ENCODE measurements at regions not wholly inside any gene's neighbourhood (a gene's known extent, or its start where the extent isn't known, plus 50 kb on each side); places are given as distances from the start of the nearest gene placed in this dataset.
"Not testable (repeated sequence)": the region's sequence is repeated elsewhere in the genome, so short reads cannot be mapped to it uniquely, and the experiment has no call there.

DNA sequence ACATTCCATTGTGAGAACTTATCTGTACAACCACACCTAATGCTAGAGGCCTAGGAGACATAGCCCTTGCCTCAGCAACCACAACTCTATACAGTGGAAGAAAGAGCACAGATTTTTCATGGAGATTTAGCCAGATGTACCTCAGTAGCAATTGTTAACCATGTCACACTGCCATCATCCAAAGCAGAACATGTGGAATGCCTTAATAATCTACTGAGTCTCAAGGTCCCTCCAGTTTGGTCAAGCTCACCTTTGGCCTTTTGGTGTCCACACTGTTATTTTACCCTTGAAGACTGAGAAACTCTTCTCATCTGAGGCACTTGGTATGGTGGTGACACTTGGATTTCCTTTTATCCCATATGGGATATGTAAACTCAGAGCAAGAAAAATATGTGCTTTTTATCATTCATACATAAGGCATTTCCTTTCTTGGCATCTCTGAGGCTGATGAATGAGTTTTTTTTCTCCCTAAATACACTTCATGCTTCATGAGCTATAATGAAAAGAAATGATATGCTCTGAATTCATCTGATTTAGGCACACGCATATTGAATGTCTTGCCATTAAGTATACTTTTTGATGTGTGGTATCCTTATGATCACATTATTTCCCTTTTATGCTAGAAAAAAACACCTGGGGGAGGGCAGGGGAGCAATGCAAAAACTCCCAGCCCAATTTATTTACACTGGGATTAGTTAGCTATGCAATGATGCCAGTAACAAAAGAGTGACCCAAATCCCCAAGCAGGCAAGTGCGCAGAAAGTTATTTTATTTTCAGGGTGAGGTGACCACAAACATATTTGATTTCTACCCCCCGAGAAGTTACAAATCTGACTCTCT, 63.3 kb upstream of the ME3 start:
- Mint-ChIP-seq H3K27me3 (no peaks in the 10 kb centered on the region), H3K27ac (no peak overlapping the region), H3K4me1 (ENCODE audit: low read depth) (peaks cover 10% of the 10 kb centered on the region)

GRCh38 chr11:86732739-86733138, 60.3 kb upstream of the ME3 start:
- not testable (repeated sequence) for H3K4me3 Mint-ChIP-seq (ENCODE audit: low read depth); H3K9me3 Mint-ChIP-seq (ENCODE audit: low read depth); H3K27me3 Mint-ChIP-seq; DNase-seq (ENCODE audit: low spot score, unreplicated experiment); H3K27ac Mint-ChIP-seq; H3K4me1 Mint-ChIP-seq (ENCODE audit: low read depth); H3K36me3 Mint-ChIP-seq (ENCODE audit: insufficient read depth)

More for the DNA sequence above, 63.3 kb upstream of the ME3 start:
- H3K9me3 Mint-ChIP-seq (ENCODE audit: low read depth) = peaks cover 6% of the 10 kb centered on the region
- no peak for DNase-seq (ENCODE audit: low spot score, unreplicated experiment)
- H3K4me3 Mint-ChIP-seq (ENCODE audit: low read depth) = no peak overlapping the region
- H3K36me3 Mint-ChIP-seq (ENCODE audit: insufficient read depth) = peaks cover 1% of the 10 kb centered on the region
- TF ChIP-seq, protein P1, sequence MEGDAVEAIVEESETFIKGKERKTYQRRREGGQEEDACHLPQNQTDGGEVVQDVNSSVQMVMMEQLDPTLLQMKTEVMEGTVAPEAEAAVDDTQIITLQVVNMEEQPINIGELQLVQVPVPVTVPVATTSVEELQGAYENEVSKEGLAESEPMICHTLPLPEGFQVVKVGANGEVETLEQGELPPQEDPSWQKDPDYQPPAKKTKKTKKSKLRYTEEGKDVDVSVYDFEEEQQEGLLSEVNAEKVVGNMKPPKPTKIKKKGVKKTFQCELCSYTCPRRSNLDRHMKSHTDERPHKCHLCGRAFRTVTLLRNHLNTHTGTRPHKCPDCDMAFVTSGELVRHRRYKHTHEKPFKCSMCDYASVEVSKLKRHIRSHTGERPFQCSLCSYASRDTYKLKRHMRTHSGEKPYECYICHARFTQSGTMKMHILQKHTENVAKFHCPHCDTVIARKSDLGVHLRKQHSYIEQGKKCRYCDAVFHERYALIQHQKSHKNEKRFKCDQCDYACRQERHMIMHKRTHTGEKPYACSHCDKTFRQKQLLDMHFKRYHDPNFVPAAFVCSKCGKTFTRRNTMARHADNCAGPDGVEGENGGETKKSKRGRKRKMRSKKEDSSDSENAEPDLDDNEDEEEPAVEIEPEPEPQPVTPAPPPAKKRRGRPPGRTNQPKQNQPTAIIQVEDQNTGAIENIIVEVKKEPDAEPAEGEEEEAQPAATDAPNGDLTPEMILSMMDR (IDR thresholded peaks at IDR 0.05; ENCODE audit: unreplicated experiment) = no peak

GRCh38 chr11:86732286-86732685, 59.9 kb upstream of the ME3 start:
- H3K36me3 Mint-ChIP-seq (ENCODE audit: insufficient read depth) = not testable (repeated sequence)

DNA sequence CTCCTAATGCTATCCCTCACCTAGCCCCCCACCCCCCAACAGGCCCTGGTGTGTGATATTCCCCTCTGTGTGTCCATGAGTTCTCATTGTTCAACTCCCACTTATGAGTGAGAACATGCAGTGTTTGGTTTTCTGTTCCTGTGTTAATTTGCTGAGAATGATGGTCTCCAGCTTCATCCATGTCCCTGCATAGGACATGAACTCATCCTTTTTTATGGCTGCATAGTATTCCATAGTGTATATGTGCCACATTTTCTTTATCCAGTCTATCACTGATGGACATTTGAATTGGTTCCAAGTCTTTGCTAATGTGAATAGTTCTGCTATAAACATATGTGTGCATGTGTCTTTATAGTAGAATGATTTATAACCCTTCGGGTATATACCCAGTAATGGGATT, 57.2 kb upstream of the ME3 start:
- H3K4me1 Mint-ChIP-seq (ENCODE audit: low read depth) = not testable (repeated sequence)

More at GRCh38 chr11:86732286-86732685, 59.9 kb upstream of the ME3 start:
- H3K4me3 Mint-ChIP-seq (ENCODE audit: low read depth); H3K27ac Mint-ChIP-seq; H3K4me1 Mint-ChIP-seq (ENCODE audit: low read depth); H3K27me3 Mint-ChIP-seq; H3K9me3 Mint-ChIP-seq (ENCODE audit: low read depth); DNase-seq (ENCODE audit: low spot score, unreplicated experiment): not testable (repeated sequence)

DNA sequence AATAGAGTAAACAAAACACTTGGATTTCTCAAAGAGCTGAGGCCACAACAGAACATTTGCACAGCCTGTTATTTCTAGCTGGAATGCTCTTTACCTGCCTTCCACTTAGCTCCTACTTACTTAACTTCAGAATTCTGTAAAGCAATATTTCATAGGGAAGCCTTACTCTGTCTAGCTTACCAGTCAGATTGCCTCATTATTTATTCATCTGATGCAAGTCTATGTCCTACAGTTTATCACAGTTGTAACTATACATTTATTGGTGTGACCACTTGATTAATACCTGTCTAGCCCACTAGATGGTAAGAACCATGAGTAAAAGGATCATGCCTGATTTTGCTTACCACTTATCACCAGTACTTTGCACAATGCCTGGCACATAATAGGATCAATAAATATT, 56.1 kb upstream of the ME3 start:
- no peak for DNase-seq (ENCODE audit: low spot score, unreplicated experiment)
- no peaks in the 10 kb centered on the region for H3K27me3 Mint-ChIP-seq
- H3K9me3 Mint-ChIP-seq (ENCODE audit: low read depth) = peaks cover 11% of the 10 kb centered on the region
- no peaks in the 10 kb centered on the region for H3K4me1 Mint-ChIP-seq (ENCODE audit: low read depth)
- TF ChIP-seq, protein P1 (IDR thresholded peaks at IDR 0.05; ENCODE audit: unreplicated experiment) = no peak
- H3K36me3 Mint-ChIP-seq (ENCODE audit: insufficient read depth) = no peaks in the 10 kb centered on the region
- H3K4me3 Mint-ChIP-seq (ENCODE audit: low read depth) = no peak overlapping the region
- H3K27ac Mint-ChIP-seq = no peak overlapping the region

More for the DNA sequence above, 57.2 kb upstream of the ME3 start:
- H3K36me3 Mint-ChIP-seq (ENCODE audit: insufficient read depth); H3K27me3 Mint-ChIP-seq; H3K4me3 Mint-ChIP-seq (ENCODE audit: low read depth); DNase-seq (ENCODE audit: low spot score, unreplicated experiment); H3K27ac Mint-ChIP-seq; H3K9me3 Mint-ChIP-seq (ENCODE audit: low read depth): not testable (repeated sequence)

DNA sequence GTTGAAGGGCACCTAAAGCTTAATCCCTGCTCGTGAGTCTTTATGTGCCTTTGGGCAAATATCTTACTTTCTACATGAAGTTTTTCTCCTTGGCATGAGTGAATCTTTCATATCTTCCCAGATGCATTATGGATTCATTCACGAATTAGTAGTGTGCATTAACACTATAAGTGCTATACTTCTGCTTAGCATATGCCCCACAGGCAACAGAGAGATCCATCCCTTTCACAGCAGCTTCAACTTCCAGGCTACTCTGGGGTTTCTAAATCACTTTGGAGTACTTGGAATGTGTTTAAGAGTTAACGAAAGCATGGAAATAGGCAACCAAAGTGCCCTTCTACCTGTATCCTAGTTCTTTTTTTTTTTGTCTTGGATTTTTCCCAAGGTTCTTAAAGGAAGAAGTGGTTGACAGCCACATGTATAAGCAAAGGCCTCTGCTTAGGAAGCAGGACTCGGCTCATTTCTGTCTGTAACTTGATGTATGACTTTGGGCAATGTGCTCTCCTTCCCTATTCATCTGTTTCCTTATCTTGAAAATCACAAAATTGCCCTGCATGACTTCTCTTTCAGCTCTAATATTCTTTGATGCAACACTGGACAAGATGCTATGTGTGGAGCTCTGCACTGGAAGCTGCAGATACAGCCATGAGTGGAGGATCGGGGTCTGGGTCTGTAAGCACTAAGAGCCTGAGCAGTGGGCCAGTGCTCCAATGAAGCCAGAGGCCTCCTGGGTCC, 54.5 kb upstream of the ME3 start:
- H3K4me1 Mint-ChIP-seq (ENCODE audit: low read depth) = no peaks in the 10 kb centered on the region
- no peak overlapping the region for H3K27ac Mint-ChIP-seq

More for the DNA sequence above, 54.5 kb upstream of the ME3 start:
- TF ChIP-seq, protein P1 (IDR thresholded peaks at IDR 0.05; ENCODE audit: unreplicated experiment) = no peak
- no peaks in the 10 kb centered on the region for H3K27me3 Mint-ChIP-seq
- no peak overlapping the region for H3K4me3 Mint-ChIP-seq (ENCODE audit: low read depth)
- H3K9me3 Mint-ChIP-seq (ENCODE audit: low read depth) = peaks cover 20% of the 10 kb centered on the region
- H3K36me3 Mint-ChIP-seq (ENCODE audit: insufficient read depth) = no peaks in the 10 kb centered on the region
- DNase-seq (ENCODE audit: low spot score, unreplicated experiment) = no peak
